Stimulated activated CD4-positive, alpha-beta T cell treated with anti-CD3 and anti-CD28 coated beads, Interleukin-1b, Interleukin-23, amount 100 ng/mL, for 1 hour (primary cell): ENCODE measurements at regions not wholly inside any gene's neighbourhood (a gene's known extent, or its start where the extent isn't known, plus 50 kb on each side); places are given as distances from the start of the nearest gene placed in this dataset.
"Not testable (repeated sequence)": the region's sequence is repeated elsewhere in the genome, so short reads cannot be mapped to it uniquely, and the experiment has no call there.

Source experiments
- DNase-seq, 2 donors: peaks; one replicate each; pipeline ENCODE4 v3.0.0-alpha.2; 2020; ENCODE audit warnings: low read depth in 2 of 2

GRCh38 chr17:5864741-5865657, 205.2 kb upstream of the WSCD1 start:
- DNase-seq = no peak

DNA sequence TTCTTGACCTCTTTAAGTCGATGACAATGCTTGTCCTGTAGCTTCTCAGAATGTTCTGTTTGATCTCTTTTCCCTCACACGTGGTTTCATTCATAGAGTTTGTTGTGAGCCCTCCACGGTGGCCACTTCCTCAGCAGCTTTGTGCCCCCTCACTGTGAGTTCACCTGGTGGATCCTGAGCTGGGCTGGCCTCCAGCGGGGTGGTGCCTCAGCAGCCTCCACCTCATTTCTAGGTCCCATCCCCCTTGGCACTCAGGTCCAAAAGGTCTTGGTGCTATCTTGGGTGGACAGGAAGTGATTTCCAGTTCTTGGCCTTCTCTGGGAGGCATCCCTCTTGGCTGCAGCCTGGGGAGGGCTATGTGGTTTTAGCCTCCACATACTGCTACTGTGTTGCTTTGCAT, 203.2 kb upstream of the WSCD1 start:
- DNase-seq = no peak

DNA sequence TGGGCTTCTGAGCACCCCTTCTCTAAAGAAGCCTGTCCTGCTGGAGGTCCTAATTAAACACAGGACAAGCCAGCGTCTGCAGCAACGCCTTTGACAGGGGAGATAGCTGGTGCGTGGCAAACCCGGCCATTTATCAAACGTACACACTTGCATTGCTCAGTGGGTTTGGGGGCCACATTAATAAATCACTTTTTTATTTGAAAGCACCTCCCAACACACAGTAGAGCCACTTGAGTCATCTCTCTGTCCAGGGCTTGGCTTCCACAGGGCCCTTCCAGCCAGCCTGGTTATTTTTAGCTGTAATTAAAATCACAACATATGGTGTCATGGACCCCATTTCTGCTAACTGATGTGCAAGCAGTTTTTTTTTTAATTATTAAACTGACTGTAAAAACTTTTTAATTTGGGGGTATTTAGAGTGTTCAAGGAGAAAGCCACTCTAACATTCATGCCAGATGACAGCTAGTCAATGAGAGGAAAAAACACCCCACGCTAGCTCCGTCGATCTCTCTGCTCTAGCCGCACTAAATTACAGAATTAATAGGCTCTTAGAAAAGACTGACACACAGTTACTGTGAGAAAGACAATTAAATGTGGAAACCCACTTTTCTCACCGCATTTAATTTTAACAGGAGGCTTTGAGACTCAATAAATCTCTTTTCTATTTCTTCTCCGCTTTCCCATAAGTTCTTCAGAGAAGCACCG, 201.0 kb upstream of the WSCD1 start:
- DNase-seq = no peak

DNA sequence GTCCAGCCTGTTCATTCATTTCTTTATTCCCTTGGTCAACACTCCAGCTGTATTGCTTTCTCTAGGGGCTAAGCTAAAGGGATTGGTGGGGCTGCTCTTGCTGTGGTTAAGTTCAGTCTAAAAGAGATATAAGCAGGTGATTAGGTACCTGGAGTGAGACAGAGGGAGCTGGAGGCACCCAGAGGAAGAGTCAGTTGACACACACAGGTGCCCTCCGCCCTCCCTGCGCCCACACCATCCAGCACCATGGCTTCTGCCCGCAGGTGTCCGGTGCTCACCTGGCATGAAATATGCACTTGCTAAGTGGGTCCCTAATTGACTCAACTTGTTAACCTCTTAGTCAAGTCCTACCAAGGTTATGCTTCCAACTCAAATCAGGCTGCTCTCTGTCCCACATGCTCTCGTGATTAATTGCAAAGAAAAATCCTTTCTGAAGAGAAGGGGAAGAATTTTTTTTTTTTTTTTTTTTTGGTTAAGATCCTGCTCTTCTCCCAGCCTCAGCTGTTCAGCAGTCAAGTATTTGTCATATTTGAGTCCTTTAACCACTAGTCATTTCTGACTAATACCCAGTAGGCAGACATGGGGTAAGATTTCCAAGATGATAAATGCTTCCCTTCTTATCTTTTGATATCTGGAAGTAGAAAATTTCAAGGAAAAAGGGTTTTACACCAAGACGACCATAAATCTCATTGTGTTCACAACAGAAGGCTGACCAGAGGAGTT, 199.8 kb upstream of the WSCD1 start:
- no peak for DNase-seq

- DNase-seq = no peak
Measured at GRCh38 chr17:5871666-5872065, 198.5 kb upstream of the WSCD1 start.

GRCh38 chr17:5872831-5873230, 197.3 kb upstream of the WSCD1 start:
- no peak for DNase-seq

DNA sequence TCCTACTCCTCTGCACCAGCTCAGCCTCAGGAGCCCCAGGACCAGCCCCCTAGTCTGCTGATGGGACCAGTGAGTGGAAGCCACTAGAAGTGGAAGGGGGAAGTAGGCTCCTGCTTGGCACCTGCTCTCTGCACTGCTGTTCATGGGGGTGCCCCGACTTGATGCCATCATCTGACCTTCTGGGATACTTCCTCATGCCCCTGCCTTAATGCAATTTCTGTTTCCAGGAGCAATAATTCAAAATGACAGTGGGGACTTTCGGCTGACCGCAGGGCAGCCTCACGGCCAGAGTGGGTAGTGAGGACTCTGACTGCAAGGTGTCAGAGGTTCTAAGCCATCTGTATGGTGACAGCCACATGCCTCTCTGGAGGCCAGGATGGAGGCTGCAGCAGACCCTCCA, 196.4 kb upstream of the WSCD1 start:
- no peak for DNase-seq

DNA sequence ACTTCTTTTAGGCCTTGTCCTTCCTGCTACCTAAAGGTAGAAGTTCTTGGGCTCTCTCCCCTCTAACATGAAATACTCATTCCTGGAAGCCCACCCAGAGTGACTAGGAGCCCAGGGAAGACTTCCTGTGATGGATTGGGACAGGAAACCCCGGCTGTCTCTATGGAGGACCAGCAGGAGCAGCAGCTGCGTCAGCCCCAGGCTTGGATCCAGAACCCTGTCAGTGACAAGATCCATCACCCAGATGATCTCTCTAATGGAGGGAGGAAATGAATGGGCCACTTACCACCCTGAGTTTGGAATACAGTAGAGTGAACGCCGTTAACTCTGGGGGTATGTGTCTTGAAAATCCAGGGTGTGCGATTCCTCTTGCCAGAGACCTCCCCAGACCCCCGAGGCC, 195.7 kb upstream of the WSCD1 start:
- DNase-seq = no peak

- no peak for DNase-seq
Measured at GRCh38 chr17:5877366-5877765, 192.8 kb upstream of the WSCD1 start.

GRCh38 chr17:5877948-5878347, 192.2 kb upstream of the WSCD1 start:
- no peak for DNase-seq

DNA sequence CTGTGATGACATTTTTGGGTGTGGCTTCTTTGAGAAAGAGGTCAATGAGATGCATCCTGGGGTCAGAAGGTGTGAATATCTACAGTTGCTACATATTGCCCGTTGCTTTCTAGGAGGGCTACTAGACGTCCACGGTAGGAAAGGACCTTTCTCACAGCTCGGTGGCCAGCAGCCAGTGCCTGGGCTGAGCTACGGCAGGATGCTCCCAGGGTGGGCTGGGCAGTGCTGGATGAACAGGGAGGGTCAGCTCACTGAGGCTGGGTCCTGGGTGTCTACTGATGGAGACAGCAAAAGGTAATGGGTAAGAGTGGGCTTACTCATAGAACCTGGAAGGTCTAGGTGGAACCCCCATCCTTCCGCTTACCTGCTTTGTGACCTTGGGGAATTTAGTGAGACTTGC, 188.3 kb upstream of the WSCD1 start:
- DNase-seq = no peak

GRCh38 chr17:5883775-5884665, 186.2 kb upstream of the WSCD1 start:
- DNase-seq = no peak

DNA sequence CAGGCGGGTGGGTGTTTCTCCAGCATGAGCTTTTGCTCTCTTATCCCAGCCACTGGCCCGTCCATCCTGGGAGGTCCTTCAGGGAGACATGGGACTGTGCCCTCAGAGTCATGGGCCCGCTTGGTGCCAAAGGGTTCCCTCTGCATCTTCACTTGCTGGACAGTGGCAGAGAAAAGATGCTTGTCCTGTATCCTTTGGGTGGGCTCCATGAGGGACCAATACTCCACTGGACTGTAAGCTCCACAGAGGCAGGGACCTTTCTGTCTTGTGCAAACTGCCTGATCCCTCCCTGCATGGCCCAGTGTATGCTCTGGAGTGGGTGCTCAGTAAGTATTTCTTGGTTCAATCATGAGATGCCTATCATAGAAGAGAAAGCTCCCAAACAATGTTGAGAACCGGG, 184.8 kb upstream of the WSCD1 start:
- no peak for DNase-seq

DNA sequence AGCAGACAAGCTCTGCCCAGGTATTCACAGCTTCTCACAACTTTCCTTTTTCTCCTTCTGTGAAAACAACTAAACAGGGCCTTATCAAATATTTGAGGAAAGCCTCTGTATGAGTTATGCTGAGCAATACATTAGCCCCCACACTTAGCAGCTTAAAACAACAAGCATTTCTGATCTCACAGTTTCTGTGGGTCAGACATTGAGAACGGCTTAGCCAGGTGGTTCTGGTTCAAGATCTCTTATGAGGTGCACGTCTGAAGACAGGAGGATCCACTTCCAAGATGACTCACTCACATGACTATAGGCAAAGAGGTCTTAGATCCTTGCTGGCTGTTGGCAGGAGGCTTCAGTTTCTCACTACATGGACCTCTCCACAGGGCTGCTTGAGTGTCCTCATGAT, 181.4 kb upstream of the WSCD1 start:
- no peak for DNase-seq

DNA sequence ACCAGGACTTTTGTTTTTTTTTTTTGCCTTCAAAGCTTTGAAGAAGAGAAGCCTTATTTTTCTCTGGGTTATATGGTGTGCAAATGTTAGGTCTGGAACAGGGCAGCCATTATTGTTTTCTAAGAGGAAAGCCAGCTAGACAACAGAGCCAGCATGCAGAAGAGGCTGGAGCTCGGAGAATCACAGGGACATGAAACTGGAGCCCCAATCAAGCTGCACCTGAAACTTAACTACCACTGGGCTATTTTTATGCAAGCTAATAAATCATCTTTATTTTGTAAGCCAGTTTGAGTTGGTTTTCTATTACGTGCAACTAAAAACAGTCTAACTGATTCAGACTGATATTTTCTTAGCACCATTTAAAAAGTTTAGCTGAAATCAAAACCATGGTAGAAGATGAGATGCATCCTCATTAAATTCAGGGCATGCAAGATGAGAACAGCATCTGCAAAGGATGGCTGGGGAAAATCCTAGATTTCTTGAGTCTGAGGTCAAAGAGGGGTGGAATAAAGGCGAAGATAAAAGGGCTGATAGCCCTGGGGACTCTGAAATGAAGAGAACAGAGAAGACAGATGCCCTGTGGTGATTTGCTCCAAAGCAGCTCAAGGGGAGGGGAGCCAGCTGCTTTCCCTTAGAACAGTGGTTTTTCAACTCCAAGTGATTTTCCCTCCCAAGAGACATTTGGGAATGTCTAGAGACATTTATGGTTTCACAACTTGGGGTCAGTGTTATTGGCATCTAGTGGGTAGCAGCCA, 177.1 kb upstream of the WSCD1 start:
- no peak for DNase-seq

DNA sequence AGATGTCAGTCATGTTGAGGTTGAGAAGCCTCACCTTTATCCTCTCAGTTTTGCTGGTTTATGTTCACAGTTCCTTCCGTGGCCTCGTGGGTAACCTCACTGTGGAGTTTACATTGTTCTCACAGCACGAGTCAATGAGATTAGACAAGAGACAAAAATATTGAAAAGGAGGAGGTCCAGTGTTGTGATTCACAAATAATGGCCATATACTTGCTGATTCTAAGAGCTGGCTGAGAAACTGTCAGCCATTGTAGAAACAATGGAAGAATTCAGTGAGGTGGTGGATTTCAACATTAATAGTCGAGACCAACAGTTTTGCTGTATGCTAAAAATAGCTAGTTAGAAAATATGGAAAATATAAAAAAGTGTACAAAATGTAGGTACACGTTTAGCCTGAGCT, 176.4 kb upstream of the WSCD1 start:
- DNase-seq = no peak

DNA sequence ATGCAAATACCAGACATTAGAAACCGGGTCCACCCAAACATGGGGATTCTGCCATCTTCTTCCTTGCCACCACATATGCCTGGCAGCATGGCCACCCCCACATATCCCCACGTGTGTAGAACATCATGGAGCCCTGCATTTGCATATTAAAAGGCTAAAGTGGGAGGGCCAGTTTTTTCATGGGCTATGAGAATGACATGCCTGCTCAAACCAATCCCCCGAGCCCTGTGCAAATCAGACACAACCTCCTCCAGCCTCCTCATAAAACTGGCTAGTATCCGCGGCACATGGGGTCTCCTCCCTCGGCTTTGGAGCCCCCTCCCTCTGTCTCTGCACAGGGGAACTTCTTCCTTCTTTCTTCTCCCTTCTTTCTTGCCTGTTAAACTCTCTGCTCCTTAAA, 174.9 kb upstream of the WSCD1 start:
- DNase-seq = no peak

- no peak for DNase-seq
Measured at GRCh38 chr17:5896215-5896614, 174.0 kb upstream of the WSCD1 start.

GRCh38 chr17:5897275-5897911, 172.8 kb upstream of the WSCD1 start:
- no peak for DNase-seq

DNA sequence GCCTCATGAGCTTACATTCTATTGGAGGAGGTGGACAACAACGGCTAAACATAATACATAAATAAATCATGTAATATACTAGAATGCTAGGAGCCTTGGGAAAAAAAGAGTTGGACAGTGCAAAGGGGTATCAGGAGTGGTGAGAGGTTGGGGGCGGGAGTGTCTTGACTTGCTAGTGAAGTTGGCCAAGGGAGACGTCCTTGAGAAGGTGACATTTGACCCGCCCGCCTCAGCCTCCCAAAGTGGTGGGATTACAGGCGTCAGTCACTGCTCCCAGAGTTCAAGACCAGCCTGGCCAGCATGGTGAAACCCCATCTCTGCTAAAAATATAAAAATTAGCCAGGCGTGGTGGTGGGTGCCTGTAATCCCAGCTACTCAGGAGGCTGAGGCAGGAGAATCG, 172.2 kb upstream of the WSCD1 start:
- not testable (repeated sequence) for DNase-seq
